ENCODE measurements at regions not wholly inside any gene's neighbourhood (a gene's known extent, or its start where the extent isn't known, plus 50 kb on each side); places are given as distances from the start of the nearest gene placed in this dataset.

- TF ChIP-seq CTCF (IDR thresholded peaks at IDR 0.05 in 2 of 3, conservative IDR thresholded peaks at IDR 0.05 in 1 of 3; ENCODE audit: borderline replicate concordance in 1 of 3, insufficient read depth in 1 of 3, low read depth in 2 of 3, low read length in 2 of 3) (no peak), SRF (IDR thresholded peaks at IDR 0.05; ENCODE audit: low read depth) (no peak)
These were observed 184.1 kb upstream of the RPH3A start (continued) for GRCh38 chr12:112607427-112607826.

- ChIA-PET POLR2A (no interaction called here), CTCF (no interaction called here), RAD21 (ENCODE audit: low non-redundant PET in 1 of 2, low total read pairs in 2 of 2, uncharacterized antibody in 2 of 2, unreplicated experiment in 2 of 2) (no interaction called here)
- Histone ChIP-seq H3K27me3 (ENCODE audit: insufficient read depth, low read length) (peaks cover 66% of the 10 kb centered on the region; the same call in 1 of the 2 replicates), H3K4me3 (replicated peaks in 1 of 2; ENCODE audit: low read depth in 1 of 2, low read length in 2 of 2) (no peak overlapping the region), H3K4me1 (ENCODE audit: control insufficient read depth in 1 of 2, insufficient read depth in 2 of 2, low read length in 2 of 2) (no peaks in the 10 kb centered on the region), H3K27ac (ENCODE audit: low read depth, low read length) (no peak overlapping the region), H3K9ac (ENCODE audit: low read length) (no peak overlapping the region), H3K4me2 (ENCODE audit: low read length) (no peak overlapping the region), H4K20me1 (ENCODE audit: insufficient read depth) (no peaks in the 10 kb centered on the region), H3K9me3 (ENCODE audit: control insufficient read depth in 1 of 2, insufficient read depth in 1 of 2, low read depth in 1 of 2, low read length in 2 of 2) (no peaks in the 10 kb centered on the region), H3K79me2 (ENCODE audit: insufficient read depth, low read length) (no peaks in the 10 kb centered on the region), H2AFZ (ENCODE audit: low read depth, low read length, poor library complexity, severe bottlenecking) (no peak overlapping the region), H3K36me3 (ENCODE audit: control insufficient read depth in 1 of 2, insufficient read depth in 2 of 2, low read length in 2 of 2) (no peaks in the 10 kb centered on the region), H3K9me2 (ENCODE audit: insufficient read depth) (no peaks in the 10 kb centered on the region)
- no TSS peak for BruUV-seq (replicated peaks)
- intact Hi-C loops (cut with micrococcal nuclease) = no loop called here
- no peak for TF ChIP-seq TCF7L2 (IDR thresholded peaks at IDR 0.05; ENCODE audit: borderline replicate concordance, extremely low read depth, insufficient read depth, insufficient read length)
- TF ChIP-seq MAX (IDR thresholded peaks at IDR 0.05) = no peak
- no peak for TF ChIP-seq SRF (IDR thresholded peaks at IDR 0.05; ENCODE audit: low read depth)
- TF ChIP-seq YY1 (IDR thresholded peaks at IDR 0.05; ENCODE audit: extremely low read depth, insufficient replicate concordance, low read depth, low read length) = no peak
- no peak for TF ChIP-seq POLR2A (IDR thresholded peaks at IDR 0.05; ENCODE audit: borderline replicate concordance, extremely low read depth, insufficient read depth, insufficient read length)
- TF ChIP-seq ZBTB33 (IDR thresholded peaks at IDR 0.05; ENCODE audit: extremely low read depth, insufficient replicate concordance, low read length) = no peak
- no peak for DNase-seq (ENCODE audit: low read depth, low spot score)
- ATAC-seq = no peak
These were observed 179.6 kb upstream of the RPH3A start for GRCh38 chr12:112611908-112612307.
